Right lobe of liver (tissue), 6 donors: ENCODE measurements at regions not wholly inside any gene's neighbourhood (a gene's known extent, or its start where the extent isn't known, plus 50 kb on each side); places are given as distances from the start of the nearest gene placed in this dataset.

Source experiments
- ATAC-seq, 4 donors: fragments of 200-7000 bp; cut with Tn5 transposase; one replicate each; pipeline ENCODE4 v1.9.1; 2020; ENCODE audit warnings: mild to moderate bottlenecking in 4 of 4, moderate library complexity in 4 of 4
- DNase-seq, 3 donors: peaks; one replicate each; pipeline ENCODE4 v3.0.0-alpha.2; 2020
- H3K27ac ChIP-seq, 3 donors: fragments of 200-600 bp; one replicate each; pipeline ENCODE4 v1.8.0; 2022
- H3K27me3 ChIP-seq, 2 donors: fragments of 200-600 bp; one replicate each; pipeline ENCODE4 v1.8.0; 2022
- H3K36me3 ChIP-seq, 4 donors: fragments of 200-600 bp; sonication (generic) in 1 of 4; one replicate each; pipeline versions ENCODE4 v1.5.1 to v1.8.0; 2017 to 2022; ENCODE audit warnings: control low read depth in 1 of 4
- H3K4me1 ChIP-seq, 4 donors: fragments of 200-600 bp; sonication (generic) in 1 of 4; one replicate each; pipeline versions ENCODE4 v1.5.1 to v1.8.0; 2017 to 2022; ENCODE audit warnings: control low read depth in 1 of 4
- H3K4me3 ChIP-seq, 3 donors: fragments of 200-600 bp; one replicate each; pipeline ENCODE4 v1.8.0; 2022
- H3K9me3 ChIP-seq, 4 donors: fragments of 200-600 bp; sonication (generic) in 1 of 4; one replicate each; pipeline versions ENCODE4 v1.5.1 to v1.8.0; 2017 to 2022; ENCODE audit warnings: control low read depth in 1 of 4
- CTCF ChIP-seq, 4 donors: fragments of 200-600 bp in 3 of 4; fragments of 450-650 bp in 1 of 4; IDR thresholded peaks; one replicate each; pipeline versions ENCODE4 v1.5.1 to v1.8.0; 2016 to 2022; ENCODE audit warnings: antibody characterized with exemption in 4 of 4, mild to moderate bottlenecking in 2 of 4
- POLR2A ChIP-seq: fragments of 450-650 bp; IDR thresholded peaks from one replicate; pipeline ENCODE4 v1.6.1; 2017; ENCODE audit warnings: antibody characterized with exemption, mild to moderate bottlenecking
- WGBS: methylation state at CpG from one replicate; pipeline ENCODE4 v1.1.6; 2018; ENCODE audit warnings: low coverage, low lambda C conversion rate; ENCODE audit not compliant: insufficient coverage; ENCODE audit errors: missing lambda C conversion rate; 5-methylcytosine and 5-hydroxymethylcytosine counted together
- intact Hi-C, 2 donors: fragments of 100-400 bp; cut with DNase I; formaldehyde crosslinking; loops; one replicate each; pipeline versions ENCODE4 v1.11.2 to v1.14.1; 2022
- donor health status: DM: no; HTN: yes; CAD: no.
- donor health status: DM: no; HTN: no; CAD: no.
- donor health status: DM: no; HTN: no; CAD: no.
- donor health status: DM: no; HTN: yes; CAD: no.
- donor health status: DM: no; HTN: yes; CAD: no.

- Histone ChIP-seq H3K27ac (no peak overlapping the region), H3K36me3 (no peaks in the 10 kb centered on the region), H3K27me3 (no peaks in the 10 kb centered on the region), H3K4me1 (no peaks in the 10 kb centered on the region), H3K4me3 (no peak overlapping the region), H3K9me3 (no peaks in the 10 kb centered on the region)
- TF ChIP-seq CTCF (IDR thresholded peaks at IDR 0.05) (no peak), POLR2A (no peak)
- 29% methylated on average over 1 of the region's 1 CpG for WGBS
- intact Hi-C loops, result no loop called here
- no peak for DNase-seq
- no peak for ATAC-seq
Observed at GRCh38 chr2:65835975-65836549, 403.7 kb upstream of the SPRED2 start.

- Histone ChIP-seq H3K4me3 (no peak overlapping the region), H3K9me3 (no peaks in the 10 kb centered on the region), H3K27me3 (no peaks in the 10 kb centered on the region), H3K36me3 (no peaks in the 10 kb centered on the region), H3K4me1 (no peaks in the 10 kb centered on the region), H3K27ac (no peak overlapping the region)
- intact Hi-C loops, result no loop called here
- ATAC-seq, result no peak
- no peak for TF ChIP-seq CTCF (IDR thresholded peaks at IDR 0.05)
- TF ChIP-seq POLR2A, result no peak
- WGBS, result 62% methylated on average over 7 of the region's 7 CpGs
- no peak for DNase-seq
Observed at GRCh38 chr2:65834771-65835475, 402.5 kb upstream of the SPRED2 start.

- H3K36me3 ChIP-seq, result no peaks in the 10 kb centered on the region
- H3K4me1 ChIP-seq, result no peaks in the 10 kb centered on the region
- ATAC-seq (no peak), DNase-seq (no peak)
- no peaks in the 10 kb centered on the region for H3K27me3 ChIP-seq
- intact Hi-C loops, result no loop called here
- H3K27ac ChIP-seq, result no peak overlapping the region
- WGBS, result 61% methylated on average over 5 of the region's 6 CpGs
- no peaks in the 10 kb centered on the region for H3K9me3 ChIP-seq
- TF ChIP-seq CTCF (IDR thresholded peaks at IDR 0.05), result no peak
- TF ChIP-seq POLR2A, result no peak
- H3K4me3 ChIP-seq, result no peak overlapping the region
Observed at GRCh38 chr2:65834062-65834461, 401.7 kb upstream of the SPRED2 start.

- no peaks in the 10 kb centered on the region for H3K9me3 ChIP-seq
- no peak for TF ChIP-seq POLR2A
- TF ChIP-seq CTCF (IDR thresholded peaks at IDR 0.05), result no peak
Observed at GRCh38 chr2:65831509-65831908, 399.1 kb upstream of the SPRED2 start.

More at GRCh38 chr2:65831509-65831908, 399.1 kb upstream of the SPRED2 start:
- 67% methylated on average over 1 of the region's 1 CpG for WGBS
- H3K27me3 ChIP-seq, result no peaks in the 10 kb centered on the region
- no peak overlapping the region for H3K27ac ChIP-seq
- intact Hi-C loops, result no loop called here
- DNase-seq (no peak), ATAC-seq (no peak)
- H3K36me3 ChIP-seq, result no peaks in the 10 kb centered on the region
- no peaks in the 10 kb centered on the region for H3K4me1 ChIP-seq
- no peak overlapping the region for H3K4me3 ChIP-seq
